Activated T-helper 2 cell treated with anti-CD3 and anti-CD28 coated beads, Interferon-gamma antibody, Interleukin-2, Interleukin-4, amounts not matched to agents 10 μg/mL and 5 μg/mL and 100 μg/mL, durations not matched to agents 14 hours and 24 hours and 36 hours (primary cell): ENCODE measurements at regions not wholly inside any gene's neighbourhood (a gene's known extent, or its start where the extent isn't known, plus 50 kb on each side); places are given as distances from the start of the nearest gene placed in this dataset.
"Not testable (repeated sequence)": the region's sequence is repeated elsewhere in the genome, so short reads cannot be mapped to it uniquely, and the experiment has no call there.

Source experiments
- DNase-seq: peaks from one replicate; pipeline ENCODE4 v3.0.0; 2021; ENCODE audit warnings: low spot score
- H3K27ac Mint-ChIP-seq: one replicate; pipeline ENCODE4 v1.8.0; 2021; ENCODE audit warnings: mixed read lengths
- H3K27me3 Mint-ChIP-seq: one replicate; pipeline ENCODE4 v1.8.0; 2021; ENCODE audit warnings: low read depth, mixed read lengths
- H3K36me3 Mint-ChIP-seq: one replicate; pipeline ENCODE4 v1.8.0; 2021; ENCODE audit warnings: low read depth, mixed read lengths
- H3K4me1 Mint-ChIP-seq: one replicate; pipeline ENCODE4 v1.8.0; 2021; ENCODE audit warnings: low read depth, mixed read lengths
- H3K4me3 Mint-ChIP-seq: one replicate; pipeline ENCODE4 v1.8.0; 2021; ENCODE audit warnings: low read depth, mild to moderate bottlenecking, moderate library complexity, mixed read lengths
- H3K9me3 Mint-ChIP-seq: one replicate; pipeline ENCODE4 v1.8.0; 2021; ENCODE audit warnings: mixed read lengths
- intact Hi-C: fragments of 100-400 bp; cut with micrococcal nuclease; formaldehyde crosslinking; loops from one replicate; pipeline ENCODE4 v1.15.1; 2023

DNA sequence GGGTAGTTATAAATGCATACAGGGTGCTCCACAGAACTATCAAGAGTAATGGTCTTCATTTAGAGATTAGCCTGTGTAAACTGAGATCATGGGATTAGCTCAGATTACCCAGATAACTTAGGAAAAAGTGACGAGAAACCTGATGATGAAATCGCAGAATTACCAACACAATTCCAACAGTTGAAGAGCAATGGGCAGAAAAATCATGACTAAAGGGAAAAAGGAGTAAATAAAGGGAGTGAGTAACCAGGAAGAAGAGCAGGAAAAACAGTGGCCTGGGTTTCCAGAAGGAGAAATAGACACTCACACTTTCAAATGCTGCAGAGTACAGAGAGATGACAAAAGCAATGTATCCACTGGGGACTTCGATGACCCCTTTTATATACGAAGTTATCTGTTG, 817.3 kb downstream of the TRIML1 start:
- H3K27ac Mint-ChIP-seq, result no peak overlapping the region
- H3K4me3 Mint-ChIP-seq, result no peak overlapping the region
- H3K36me3 Mint-ChIP-seq, result no peaks in the 10 kb centered on the region
- H3K27me3 Mint-ChIP-seq, result no peaks in the 10 kb centered on the region
- no peaks in the 10 kb centered on the region for H3K4me1 Mint-ChIP-seq
- intact Hi-C loops, result no loop called here
- H3K9me3 Mint-ChIP-seq, result peaks cover 37% of the 10 kb centered on the region
- no peak for DNase-seq

DNA sequence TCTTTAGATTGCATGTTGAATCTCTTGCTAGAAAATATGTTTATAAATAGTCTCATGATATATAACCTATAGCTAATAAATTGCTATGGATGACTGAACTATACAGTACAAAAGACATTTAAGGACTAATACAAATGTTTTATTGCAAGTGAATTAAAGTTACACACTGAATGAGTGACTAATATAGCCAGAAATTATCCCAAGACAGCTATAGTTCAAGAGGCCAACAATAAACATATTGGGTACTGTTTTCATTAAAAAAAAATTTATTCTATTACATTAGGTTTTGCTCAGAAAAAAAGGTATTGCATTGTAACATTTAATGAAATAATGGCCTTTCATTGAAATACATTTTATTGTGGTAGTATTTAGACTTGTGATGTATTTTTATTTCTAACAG, 819.1 kb downstream of the TRIML1 start:
- Mint-ChIP-seq H3K27me3 (no peaks in the 10 kb centered on the region), H3K4me3 (no peak overlapping the region), H3K4me1 (no peaks in the 10 kb centered on the region), H3K27ac (no peak overlapping the region), H3K9me3 (peaks cover 38% of the 10 kb centered on the region), H3K36me3 (no peaks in the 10 kb centered on the region)
- DNase-seq, result no peak
- intact Hi-C loops, result no loop called here

DNA sequence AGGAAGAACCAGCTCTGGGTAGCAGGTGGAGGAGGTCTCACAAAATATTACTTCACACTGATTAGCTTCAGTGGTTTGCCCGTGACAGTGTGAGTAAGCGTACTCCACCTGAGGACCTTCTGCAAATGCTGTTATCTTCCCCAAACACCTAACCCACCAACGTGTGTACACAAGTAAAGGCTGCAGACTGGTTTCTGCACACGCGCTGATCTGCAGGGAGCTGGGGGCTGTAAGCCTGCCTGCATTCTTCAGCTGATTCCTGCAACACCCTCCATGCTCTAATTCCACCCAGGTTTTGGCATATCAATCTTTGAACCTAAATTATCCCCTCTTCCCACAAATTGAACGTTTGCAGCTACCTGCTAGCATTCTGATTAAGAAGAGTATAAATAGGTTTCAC, 820.2 kb downstream of the TRIML1 start:
- Mint-ChIP-seq H3K4me3 (no peak overlapping the region), H3K9me3 (peaks cover 36% of the 10 kb centered on the region), H3K4me1 (no peaks in the 10 kb centered on the region), H3K27ac (no peak overlapping the region), H3K27me3 (no peaks in the 10 kb centered on the region), H3K36me3 (no peaks in the 10 kb centered on the region)
- DNase-seq, result no peak
- intact Hi-C loops, result no loop called here

DNA sequence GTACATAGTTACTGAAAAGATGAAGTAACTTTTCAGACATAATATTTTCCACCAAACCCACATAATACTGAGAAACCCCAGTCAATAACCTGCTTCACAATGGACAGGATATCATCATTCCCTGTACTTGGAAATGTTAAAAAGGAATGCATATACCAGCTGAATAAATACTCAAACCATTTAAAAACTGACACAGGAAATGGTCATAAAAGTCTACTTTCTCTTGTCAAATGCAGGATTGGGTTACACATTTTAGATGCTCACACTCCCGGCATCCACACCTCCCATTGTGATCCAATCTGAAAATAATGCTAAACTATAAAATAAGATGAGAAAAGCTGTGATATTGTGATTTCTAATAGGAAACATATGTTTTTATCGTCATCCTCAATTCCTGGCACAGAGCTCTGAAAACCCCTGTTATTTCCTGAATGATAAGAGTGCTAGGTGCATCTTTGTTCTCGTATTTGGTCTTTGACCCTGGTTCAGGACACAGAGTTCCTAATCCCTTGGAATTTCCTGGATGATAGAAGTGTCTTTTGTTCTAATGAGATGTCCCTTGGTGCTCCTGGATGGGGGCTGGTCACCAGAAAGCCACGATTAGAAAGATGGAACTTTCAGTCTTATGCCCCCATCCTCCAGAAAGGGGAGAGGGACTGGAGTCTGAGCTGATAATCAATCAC, 821.3 kb downstream of the TRIML1 start:
- peaks cover 34% of the 10 kb centered on the region for H3K9me3 Mint-ChIP-seq
- H3K36me3 Mint-ChIP-seq, result no peaks in the 10 kb centered on the region
- H3K4me1 Mint-ChIP-seq, result no peaks in the 10 kb centered on the region
- intact Hi-C loops, result no loop called here
- no peak overlapping the region for H3K4me3 Mint-ChIP-seq
- no peak overlapping the region for H3K27ac Mint-ChIP-seq
- H3K27me3 Mint-ChIP-seq, result no peaks in the 10 kb centered on the region
- no peak for DNase-seq

DNA sequence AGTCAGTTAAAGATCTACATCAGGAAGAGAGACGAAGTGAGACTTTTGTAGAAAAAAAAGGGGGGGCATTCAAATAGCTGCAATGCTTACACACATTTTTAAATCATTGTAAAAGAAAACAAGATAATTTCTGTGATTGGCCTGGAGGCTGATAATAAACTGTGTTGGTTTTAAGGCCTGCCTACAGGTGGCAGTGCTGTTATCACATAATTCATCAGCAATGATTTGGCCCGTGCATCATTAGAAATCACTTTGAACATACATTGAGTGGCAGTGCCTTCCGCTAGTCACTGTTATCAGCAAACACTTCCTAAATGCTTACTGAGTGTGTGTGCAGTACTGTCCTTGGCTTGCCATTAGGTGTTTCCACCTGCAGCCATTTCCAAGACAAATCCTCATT, 831.9 kb downstream of the TRIML1 start:
- Mint-ChIP-seq H3K4me3 (no peak overlapping the region), H3K27me3 (no peaks in the 10 kb centered on the region), H3K9me3 (peaks cover 11% of the 10 kb centered on the region), H3K27ac (no peak overlapping the region), H3K36me3 (no peaks in the 10 kb centered on the region), H3K4me1 (no peaks in the 10 kb centered on the region)
- DNase-seq, result no peak
- intact Hi-C loops, result no loop called here

DNA sequence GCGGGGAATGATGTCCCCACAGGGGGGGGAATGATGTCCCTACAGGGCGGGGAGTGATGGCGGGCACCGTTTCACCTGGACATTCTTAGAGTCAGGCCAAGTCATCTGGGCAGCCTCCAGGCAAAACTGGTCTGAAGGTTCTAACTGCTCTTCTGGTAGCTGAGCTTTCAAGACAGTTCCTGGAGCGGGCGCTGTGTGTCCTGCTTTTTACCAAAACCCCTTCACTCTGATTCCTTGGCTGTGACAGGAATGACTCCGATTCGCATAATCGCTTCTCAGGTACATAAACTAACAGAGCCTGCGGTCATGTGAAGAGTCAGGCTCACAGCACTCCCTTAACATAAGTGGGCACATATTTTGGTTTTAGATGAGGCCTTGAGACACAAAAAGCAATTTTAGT, 836.0 kb downstream of the TRIML1 start:
- H3K36me3 Mint-ChIP-seq, result no peaks in the 10 kb centered on the region
- H3K4me1 Mint-ChIP-seq, result no peaks in the 10 kb centered on the region
- no peak for DNase-seq
- no peaks in the 10 kb centered on the region for H3K27me3 Mint-ChIP-seq
- intact Hi-C loops, result no loop called here
- no peaks in the 10 kb centered on the region for H3K9me3 Mint-ChIP-seq
- no peak overlapping the region for H3K4me3 Mint-ChIP-seq
- no peak overlapping the region for H3K27ac Mint-ChIP-seq

- Mint-ChIP-seq H3K4me3 (no peak overlapping the region), H3K9me3 (no peaks in the 10 kb centered on the region), H3K36me3 (no peaks in the 10 kb centered on the region), H3K27ac (no peak overlapping the region), H3K27me3 (no peaks in the 10 kb centered on the region), H3K4me1 (no peaks in the 10 kb centered on the region)
- no peak for DNase-seq
- intact Hi-C loops, result no loop called here
These were observed 837.4 kb downstream of the TRIML1 start for GRCh38 chr4:188976644-188977115.

- H3K27ac Mint-ChIP-seq, H3K36me3 Mint-ChIP-seq, DNase-seq, H3K27me3 Mint-ChIP-seq, H3K4me1 Mint-ChIP-seq, H3K4me3 Mint-ChIP-seq, H3K9me3 Mint-ChIP-seq, intact Hi-C loops: not testable (repeated sequence)
These were observed 838.0 kb downstream of the TRIML1 start for GRCh38 chr4:188977232-188977631.

DNA sequence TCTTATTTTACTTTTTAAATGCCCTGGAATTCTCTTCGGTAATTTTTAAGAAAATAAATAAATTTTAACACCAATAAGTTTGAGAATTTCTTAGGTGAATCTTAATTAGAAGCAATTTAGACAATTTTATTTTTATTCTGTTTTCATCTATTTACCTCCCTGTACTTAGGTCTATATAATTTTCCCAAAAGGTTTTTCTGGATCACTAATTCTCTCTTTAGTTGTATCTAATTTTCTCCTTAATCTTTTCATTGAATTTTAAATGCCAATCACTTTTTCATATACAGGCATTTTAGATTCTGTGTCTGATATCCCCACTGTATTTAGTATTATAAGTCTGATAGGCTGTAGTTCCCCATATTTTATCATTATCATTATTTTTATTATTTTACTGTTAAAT, 845.3 kb downstream of the TRIML1 start:
- Mint-ChIP-seq H3K27ac (no peak overlapping the region), H3K4me1 (no peaks in the 10 kb centered on the region), H3K4me3 (no peak overlapping the region), H3K9me3 (peaks cover 20% of the 10 kb centered on the region), H3K36me3 (no peaks in the 10 kb centered on the region), H3K27me3 (no peaks in the 10 kb centered on the region)
- no peak for DNase-seq
- intact Hi-C loops, result no loop called here

DNA sequence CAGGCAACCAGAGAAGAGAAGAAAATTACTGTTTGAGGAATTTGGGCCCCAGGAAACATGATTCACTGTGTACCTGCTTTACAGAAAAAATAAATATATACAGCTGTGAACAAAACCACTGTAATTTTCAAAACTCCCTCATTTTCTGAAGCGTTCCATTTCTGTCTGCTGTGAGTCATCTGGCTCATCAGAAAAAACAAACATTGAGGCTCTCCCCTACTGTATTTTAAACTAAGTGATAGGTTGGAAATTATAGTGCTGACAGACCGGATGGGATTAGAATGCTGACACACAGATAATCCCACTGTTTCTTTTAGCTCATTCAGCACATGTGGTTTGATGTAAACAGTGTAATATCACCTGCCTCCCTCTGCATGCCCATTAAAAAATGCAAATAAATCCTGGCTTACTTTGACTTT, 847.0 kb downstream of the TRIML1 start:
- intact Hi-C loops, result no loop called here
- DNase-seq, result no peak
- Mint-ChIP-seq H3K27me3 (no peaks in the 10 kb centered on the region), H3K9me3 (peaks cover 26% of the 10 kb centered on the region), H3K27ac (no peak overlapping the region), H3K4me1 (no peaks in the 10 kb centered on the region), H3K4me3 (no peak overlapping the region), H3K36me3 (no peaks in the 10 kb centered on the region)

DNA sequence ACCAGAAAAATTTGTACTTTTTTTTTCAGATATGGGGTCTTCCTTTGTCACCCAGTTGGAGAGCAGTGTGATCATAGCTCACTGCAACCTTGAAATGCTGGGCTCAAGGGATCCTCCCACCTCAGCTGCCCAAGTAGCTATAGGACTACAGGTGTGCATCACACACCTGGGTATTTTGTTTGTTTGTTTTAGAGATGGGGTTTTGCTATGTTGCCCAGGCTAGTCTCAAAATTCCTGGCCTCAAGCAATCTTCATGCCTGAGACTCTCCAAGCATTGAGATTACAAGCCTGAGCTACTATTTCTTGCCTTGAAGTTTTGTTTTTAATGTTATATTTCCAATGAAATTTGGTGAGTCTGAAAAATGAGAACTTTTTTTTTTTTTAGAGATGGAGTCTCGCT, 847.8 kb downstream of the TRIML1 start:
- Mint-ChIP-seq H3K4me1 (no peaks in the 10 kb centered on the region), H3K4me3 (no peak overlapping the region)
- intact Hi-C loops, result no loop called here

GRCh38 chr4:188988131-188988530, 848.9 kb downstream of the TRIML1 start:
- H3K4me3 Mint-ChIP-seq, result no peak overlapping the region
- no peaks in the 10 kb centered on the region for H3K27me3 Mint-ChIP-seq
- no peaks in the 10 kb centered on the region for H3K4me1 Mint-ChIP-seq
- DNase-seq, result no peak
- intact Hi-C loops, result no loop called here
- H3K9me3 Mint-ChIP-seq, result peaks cover 29% of the 10 kb centered on the region
- no peak overlapping the region for H3K27ac Mint-ChIP-seq
- no peaks in the 10 kb centered on the region for H3K36me3 Mint-ChIP-seq

More for the DNA sequence above, 847.8 kb downstream of the TRIML1 start:
- Mint-ChIP-seq H3K27ac (no peak overlapping the region), H3K9me3 (peaks cover 26% of the 10 kb centered on the region), H3K36me3 (no peaks in the 10 kb centered on the region), H3K27me3 (no peaks in the 10 kb centered on the region)
- no peak for DNase-seq

- no peaks in the 10 kb centered on the region for H3K27me3 Mint-ChIP-seq
- H3K4me3 Mint-ChIP-seq, result no peak overlapping the region
- DNase-seq, result no peak
- no peaks in the 10 kb centered on the region for H3K4me1 Mint-ChIP-seq
- intact Hi-C loops, result no loop called here
- no peaks in the 10 kb centered on the region for H3K36me3 Mint-ChIP-seq
- H3K27ac Mint-ChIP-seq, result no peak overlapping the region
- H3K9me3 Mint-ChIP-seq, result peaks cover 34% of the 10 kb centered on the region
These were observed 850.1 kb downstream of the TRIML1 start for GRCh38 chr4:188989371-188989770.

GRCh38 chr4:188992706-188993105, 853.5 kb downstream of the TRIML1 start:
- Mint-ChIP-seq H3K4me1 (no peaks in the 10 kb centered on the region), H3K9me3 (peaks cover 38% of the 10 kb centered on the region), H3K4me3 (no peak overlapping the region), H3K36me3 (no peaks in the 10 kb centered on the region), H3K27ac (no peak overlapping the region), H3K27me3 (no peaks in the 10 kb centered on the region)
- no peak for DNase-seq
- intact Hi-C loops, result no loop called here
